ENCODE measurements at regions not wholly inside any gene's neighbourhood (a gene's known extent, or its start where the extent isn't known, plus 50 kb on each side); places are given as distances from the start of the nearest gene placed in this dataset.

GRCh38 chr7:91357379-91357778, 93.1 kb downstream of the FZD1 start:
- TF ChIP-seq CTCF (IDR thresholded peaks at IDR 0.05) (no peak), POLR2AphosphoS5 (IDR thresholded peaks at IDR 0.05) (no peak)
